ENCODE measurements at regions not wholly inside any gene's neighbourhood (a gene's known extent, or its start where the extent isn't known, plus 50 kb on each side); places are given as distances from the start of the nearest gene placed in this dataset.

DNA sequence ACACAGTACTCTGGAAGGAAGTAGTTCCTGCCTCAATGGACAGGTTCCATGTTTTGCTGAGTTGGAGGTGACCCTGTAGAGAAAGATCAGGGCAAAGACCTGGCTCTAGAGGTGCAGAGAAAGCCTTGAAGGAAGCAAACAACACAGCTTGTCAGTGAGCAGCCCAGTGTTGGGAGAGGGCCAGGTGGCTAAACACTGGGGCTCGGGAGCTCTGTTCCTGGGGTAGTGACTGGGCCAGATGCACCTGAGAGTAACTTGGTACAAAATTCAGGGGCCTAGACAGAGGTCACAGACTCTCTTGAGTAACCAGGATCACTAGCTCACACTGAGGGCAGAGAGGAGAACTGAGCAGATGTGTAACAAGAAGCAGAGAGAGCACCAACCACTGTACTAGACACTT is 138.4 kb upstream of the NALF2 start:
- Histone ChIP-seq H3K79me1 (ENCODE audit: insufficient read depth, low read depth, low read length, poor library complexity, severe bottlenecking) (no peaks in the 10 kb centered on the region), H3K4me2 (ENCODE audit: insufficient read depth, insufficient read length, low read length) (no peak overlapping the region), H4K20me1 (ENCODE audit: control insufficient read depth, insufficient read depth, insufficient read length) (no peaks in the 10 kb centered on the region), H3K23ac (ENCODE audit: insufficient read length, low read depth, low read length) (no peak overlapping the region), H3K4me1 (ENCODE audit: insufficient read depth, low read length) (no peaks in the 10 kb centered on the region), H3K9ac (ENCODE audit: extremely low read depth, insufficient read length, low read length) (no peak overlapping the region), H4K5ac (ENCODE audit: insufficient read length, low read depth, low read length) (no peak overlapping the region), H2BK12ac (ENCODE audit: insufficient read length, low read depth, low read length) (no peak overlapping the region), H2BK20ac (ENCODE audit: low read depth, low read length, poor library complexity, severe bottlenecking) (no peak overlapping the region), H3K27ac (ENCODE audit: insufficient read length, low read depth, low read length) (no peak overlapping the region), H2AK5ac (ENCODE audit: insufficient read length, low read length) (no peak overlapping the region), H2AFZ (ENCODE audit: low read length) (no peak overlapping the region), H2BK120ac (ENCODE audit: low read depth, low read length, poor library complexity, severe bottlenecking) (no peak overlapping the region), H3K14ac (ENCODE audit: insufficient read depth, low read length) (no peak overlapping the region), H3K27me3 (ENCODE audit: insufficient read depth, low read length) (no peaks in the 10 kb centered on the region), H4K8ac (replicated peaks; ENCODE audit: insufficient read length, low read depth, low read length) (no peak overlapping the region), H3K18ac (ENCODE audit: insufficient read length, low read depth, low read length) (no peak overlapping the region), H3K9me3 (ENCODE audit: control insufficient read depth, low read depth, low read length) (no peaks in the 10 kb centered on the region), H3K79me2 (ENCODE audit: insufficient read depth, low read length) (no peaks in the 10 kb centered on the region), H4K91ac (ENCODE audit: insufficient read length, low read depth, low read length) (no peak overlapping the region), H3K4ac (ENCODE audit: low read depth, low read length) (no peak overlapping the region), H2BK15ac (ENCODE audit: low read depth, low read length) (no peak overlapping the region), H3T11ph (ENCODE audit: low read length) (no peak overlapping the region), H2BK5ac (ENCODE audit: insufficient read length, low read length) (no peak overlapping the region), H3K23me2 (ENCODE audit: insufficient read length, low read depth, low read length, poor library complexity, severe bottlenecking) (no peaks in the 10 kb centered on the region), H3K56ac (ENCODE audit: insufficient read length, low read depth, low read length) (no peak overlapping the region)
- peaks cover 0 to 3% (median 0%) of the 10 kb centered on the region in 3 experiments; a peak in 2 of 7 replicates for H3K36me3 Mint-ChIP-seq (ENCODE audit: insufficient read depth in 1 of 3, low read depth in 3 of 3)
- H3K27me3 Mint-ChIP-seq (ENCODE audit: low read depth) = peaks cover 18% of the 10 kb centered on the region
- peaks cover 59 to 62% of the 10 kb centered on the region in 2 experiments for H3K9me3 Mint-ChIP-seq
- peaks cover 2 to 9% of the 10 kb centered on the region in 2 experiments; a peak in 2 of 4 replicates for H3K4me1 Mint-ChIP-seq
- no peak overlapping the region for H3K4me3 Mint-ChIP-seq
- TF ChIP-seq, protein P1, sequence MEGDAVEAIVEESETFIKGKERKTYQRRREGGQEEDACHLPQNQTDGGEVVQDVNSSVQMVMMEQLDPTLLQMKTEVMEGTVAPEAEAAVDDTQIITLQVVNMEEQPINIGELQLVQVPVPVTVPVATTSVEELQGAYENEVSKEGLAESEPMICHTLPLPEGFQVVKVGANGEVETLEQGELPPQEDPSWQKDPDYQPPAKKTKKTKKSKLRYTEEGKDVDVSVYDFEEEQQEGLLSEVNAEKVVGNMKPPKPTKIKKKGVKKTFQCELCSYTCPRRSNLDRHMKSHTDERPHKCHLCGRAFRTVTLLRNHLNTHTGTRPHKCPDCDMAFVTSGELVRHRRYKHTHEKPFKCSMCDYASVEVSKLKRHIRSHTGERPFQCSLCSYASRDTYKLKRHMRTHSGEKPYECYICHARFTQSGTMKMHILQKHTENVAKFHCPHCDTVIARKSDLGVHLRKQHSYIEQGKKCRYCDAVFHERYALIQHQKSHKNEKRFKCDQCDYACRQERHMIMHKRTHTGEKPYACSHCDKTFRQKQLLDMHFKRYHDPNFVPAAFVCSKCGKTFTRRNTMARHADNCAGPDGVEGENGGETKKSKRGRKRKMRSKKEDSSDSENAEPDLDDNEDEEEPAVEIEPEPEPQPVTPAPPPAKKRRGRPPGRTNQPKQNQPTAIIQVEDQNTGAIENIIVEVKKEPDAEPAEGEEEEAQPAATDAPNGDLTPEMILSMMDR (conservative IDR thresholded peaks at IDR 0.05) = no peak
- no CpG with 5 or more reads among the region's 1 CpG for WGBS (ENCODE audit: extremely low coverage, insufficient read length, low lambda C conversion rate)
- no peak overlapping the region for H3K27ac Mint-ChIP-seq
- no peak for DNase-seq
